Upper lobe of left lung (tissue), 6 donors: ENCODE measurements at regions not wholly inside any gene's neighbourhood (a gene's known extent, or its start where the extent isn't known, plus 50 kb on each side); places are given as distances from the start of the nearest gene placed in this dataset.

Source experiments
- ATAC-seq, 2 donors: fragments of 200-7000 bp; cut with Tn5 transposase; one replicate each; pipeline ENCODE4 v1.9.1; 2022; ENCODE audit warnings: mild to moderate bottlenecking in 2 of 2, moderate library complexity in 2 of 2; ENCODE audit not compliant: low FRiP score in 2 of 2
- DNase-seq, 2 donors: peaks; one replicate each; pipeline ENCODE4 v3.0.0-alpha.2; 2019 to 2020
- H3K27ac ChIP-seq, 4 donors: fragments of 200-600 bp; sonication (generic); one replicate each; pipeline ENCODE4 v1.5.1; 2016 to 2019
- H3K27me3 ChIP-seq, 4 donors: fragments of 200-600 bp; sonication (generic); one replicate each; pipeline ENCODE4 v1.5.1; 2017 to 2019
- H3K36me3 ChIP-seq, 4 donors: fragments of 200-600 bp; sonication (generic); one replicate each; pipeline ENCODE4 v1.5.1; 2016 to 2019
- H3K4me1 ChIP-seq, 4 donors: fragments of 200-600 bp; sonication (generic); one replicate each; pipeline ENCODE4 v1.5.1; 2018 to 2019
- H3K4me3 ChIP-seq, 4 donors: fragments of 200-600 bp; sonication (generic); one replicate each; pipeline ENCODE4 v1.5.1; 2017 to 2019; ENCODE audit warnings: mild to moderate bottlenecking in 2 of 4, moderate library complexity in 1 of 4
- H3K9me3 ChIP-seq, 4 donors: fragments of 200-600 bp; sonication (generic); one replicate each; pipeline ENCODE4 v1.5.1; 2018 to 2019
- EP300 ChIP-seq, 4 donors: sonication (generic); formaldehyde crosslinking; IDR thresholded peaks; one replicate each; pipeline ENCODE4 v1.5.1; 2017; ENCODE audit warnings: antibody characterized with exemption in 4 of 4, control low read depth in 2 of 4
- POLR2A ChIP-seq, 4 donors: fragments of 450-650 bp; IDR thresholded peaks; one replicate each; pipeline ENCODE4 v1.5.1; 2016 to 2017; ENCODE audit warnings: antibody characterized with exemption in 4 of 4, mild to moderate bottlenecking in 2 of 4
- POLR2AphosphoS5 ChIP-seq, 2 donors: sonication (generic); formaldehyde crosslinking; IDR thresholded peaks; one replicate each; pipeline ENCODE4 v1.5.1; 2017; ENCODE audit warnings: antibody characterized with exemption in 2 of 2
- WGBS, 2 donors: methylation state at CpG; one replicate each; pipeline ENCODE4 v1.1.5; 2017 to 2018; 5-methylcytosine and 5-hydroxymethylcytosine counted together
- TF ChIP-seq, protein P1 (sequence below), 6 experiments: fragments of 450-650 bp in 4 of 6; fragments of 200-600 bp in 2 of 6; sonication (generic) in 2 of 6; IDR thresholded peaks; one replicate each; pipeline ENCODE4 v1.5.1; 2016 to 2019; ENCODE audit warnings: antibody characterized with exemption in 6 of 6
- donor health status: DM: no; HTN: no; CAD: no; lungs with moderate emphysema.
- donor health status: DM: no; HTN: yes; CAD: no; lungs with severe emphysema.

DNA sequence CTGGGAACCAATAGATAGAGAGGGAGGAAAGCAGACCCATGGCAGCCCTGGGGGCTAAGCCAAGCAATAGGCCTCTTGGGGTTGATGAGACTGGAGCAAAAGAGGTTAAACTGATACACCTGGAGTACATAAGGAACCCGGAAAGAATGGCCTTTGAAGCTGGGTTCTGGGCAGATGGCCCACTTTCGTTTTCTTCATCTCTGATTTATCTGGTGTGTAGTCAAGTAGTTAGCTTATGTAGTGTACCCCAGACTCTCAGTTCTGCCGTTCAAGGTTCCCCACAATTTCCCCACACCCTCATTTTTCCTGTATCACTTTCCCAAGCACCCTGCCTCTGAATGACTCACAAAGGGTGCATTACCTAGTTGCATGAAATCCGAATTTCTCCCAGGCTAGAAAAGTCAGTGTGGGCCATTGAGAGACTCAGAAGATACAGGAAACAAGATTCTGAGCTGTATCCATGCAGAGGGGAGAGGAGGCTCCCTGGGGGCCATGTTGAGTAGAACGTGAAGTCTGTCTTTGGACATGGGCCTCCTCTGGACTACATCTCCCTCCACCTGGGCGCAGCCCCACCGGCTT lies 235.0 kb downstream of the LOXHD1 start:
- no peak for ATAC-seq
- DNase-seq, result no peak
- no peaks in the 10 kb centered on the region for H3K36me3 ChIP-seq
- no peaks in the 10 kb centered on the region for H3K27me3 ChIP-seq
- no peaks in the 10 kb centered on the region for H3K4me1 ChIP-seq
- H3K4me3 ChIP-seq, result no peak overlapping the region
- no peak for TF ChIP-seq POLR2A (IDR thresholded peaks at IDR 0.05)
- TF ChIP-seq, protein P1, sequence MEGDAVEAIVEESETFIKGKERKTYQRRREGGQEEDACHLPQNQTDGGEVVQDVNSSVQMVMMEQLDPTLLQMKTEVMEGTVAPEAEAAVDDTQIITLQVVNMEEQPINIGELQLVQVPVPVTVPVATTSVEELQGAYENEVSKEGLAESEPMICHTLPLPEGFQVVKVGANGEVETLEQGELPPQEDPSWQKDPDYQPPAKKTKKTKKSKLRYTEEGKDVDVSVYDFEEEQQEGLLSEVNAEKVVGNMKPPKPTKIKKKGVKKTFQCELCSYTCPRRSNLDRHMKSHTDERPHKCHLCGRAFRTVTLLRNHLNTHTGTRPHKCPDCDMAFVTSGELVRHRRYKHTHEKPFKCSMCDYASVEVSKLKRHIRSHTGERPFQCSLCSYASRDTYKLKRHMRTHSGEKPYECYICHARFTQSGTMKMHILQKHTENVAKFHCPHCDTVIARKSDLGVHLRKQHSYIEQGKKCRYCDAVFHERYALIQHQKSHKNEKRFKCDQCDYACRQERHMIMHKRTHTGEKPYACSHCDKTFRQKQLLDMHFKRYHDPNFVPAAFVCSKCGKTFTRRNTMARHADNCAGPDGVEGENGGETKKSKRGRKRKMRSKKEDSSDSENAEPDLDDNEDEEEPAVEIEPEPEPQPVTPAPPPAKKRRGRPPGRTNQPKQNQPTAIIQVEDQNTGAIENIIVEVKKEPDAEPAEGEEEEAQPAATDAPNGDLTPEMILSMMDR (IDR thresholded peaks at IDR 0.05), result no peak
- no peak for TF ChIP-seq EP300 (IDR thresholded peaks at IDR 0.05)
- no peak for TF ChIP-seq POLR2AphosphoS5 (IDR thresholded peaks at IDR 0.05)
- WGBS, 2 donors, result 73 to 76% methylated on average over 7 of the region's 7 CpGs
- no peak overlapping the region for H3K27ac ChIP-seq
- H3K9me3 ChIP-seq, result no peaks in the 10 kb centered on the region

DNA sequence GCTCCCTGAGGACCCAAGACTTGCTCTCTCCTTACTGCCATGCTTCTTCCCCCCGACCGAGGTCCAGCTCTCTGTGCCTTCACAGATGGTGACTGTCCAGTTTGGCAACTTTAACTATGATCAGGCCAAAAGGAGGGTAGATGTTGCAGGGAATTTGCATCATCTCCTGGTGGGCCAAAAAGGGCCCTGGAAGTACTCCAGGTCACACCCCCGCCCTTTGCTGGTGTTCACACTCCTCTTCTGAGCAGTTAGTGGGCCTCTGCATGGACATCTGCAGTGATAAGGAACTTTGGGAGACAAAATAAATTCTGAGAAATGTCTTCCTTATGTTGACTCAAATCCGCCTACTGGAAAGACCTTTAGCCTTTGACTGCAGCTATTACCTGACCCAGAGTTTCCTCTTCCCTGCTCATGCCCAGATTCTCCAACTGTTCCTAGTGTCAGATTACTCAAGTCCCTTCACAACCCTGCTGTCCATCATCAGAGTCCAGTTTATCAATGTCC lies 234.4 kb downstream of the LOXHD1 start:
- TF ChIP-seq, protein P1 (IDR thresholded peaks at IDR 0.05), result no peak
- TF ChIP-seq POLR2AphosphoS5 (IDR thresholded peaks at IDR 0.05) (no peak), EP300 (IDR thresholded peaks at IDR 0.05) (no peak), POLR2A (IDR thresholded peaks at IDR 0.05) (no peak)
- ATAC-seq (no peak), DNase-seq (no peak)
- Histone ChIP-seq H3K27ac (no peak overlapping the region), H3K4me1 (no peaks in the 10 kb centered on the region), H3K36me3 (no peaks in the 10 kb centered on the region), H3K4me3 (no peak overlapping the region), H3K27me3 (no peaks in the 10 kb centered on the region), H3K9me3 (no peaks in the 10 kb centered on the region)
- WGBS, 2 donors, result 88 to 92% methylated on average over 4 of the region's 4 CpGs

DNA sequence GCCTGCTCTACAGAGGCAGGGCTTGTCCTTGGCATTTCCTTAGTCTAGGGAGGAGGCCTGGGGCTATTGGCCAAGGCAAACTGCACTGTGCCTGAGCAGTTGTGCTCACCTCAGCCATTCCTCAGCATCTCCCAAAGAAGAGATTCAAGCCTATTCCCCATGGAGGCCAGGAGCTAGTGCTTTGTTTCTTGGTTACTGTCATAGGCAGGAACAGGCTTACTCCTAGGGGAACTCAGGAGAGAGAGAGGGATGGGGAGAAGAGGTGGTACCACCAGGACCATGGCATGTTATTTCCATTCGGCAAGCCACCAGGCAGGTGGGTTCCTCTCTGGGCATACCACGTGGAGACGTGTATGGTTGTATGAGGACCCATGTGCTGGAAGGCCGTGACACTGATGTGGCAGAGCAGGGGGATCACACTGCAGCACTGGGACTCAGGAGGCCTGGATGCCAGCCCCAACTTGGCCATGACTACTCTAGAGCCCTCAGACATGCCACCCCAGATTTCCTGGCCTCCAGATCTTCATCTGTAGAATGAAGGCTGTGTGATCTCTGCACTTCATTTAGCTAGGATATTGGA lies 233.7 kb downstream of the LOXHD1 start:
- Histone ChIP-seq H3K9me3 (no peaks in the 10 kb centered on the region), H3K27ac (no peak overlapping the region), H3K4me1 (no peaks in the 10 kb centered on the region), H3K27me3 (no peaks in the 10 kb centered on the region), H3K4me3 (no peak overlapping the region), H3K36me3 (no peaks in the 10 kb centered on the region)
- 93 to 100% methylated on average over 2 to 4 of the region's 4 CpGs for WGBS, 2 donors
- TF ChIP-seq POLR2AphosphoS5 (IDR thresholded peaks at IDR 0.05) (no peak), EP300 (IDR thresholded peaks at IDR 0.05) (no peak), POLR2A (IDR thresholded peaks at IDR 0.05) (no peak)
- TF ChIP-seq, protein P1 (IDR thresholded peaks at IDR 0.05), result no peak
- DNase-seq, result no peak
- ATAC-seq, result no peak

DNA sequence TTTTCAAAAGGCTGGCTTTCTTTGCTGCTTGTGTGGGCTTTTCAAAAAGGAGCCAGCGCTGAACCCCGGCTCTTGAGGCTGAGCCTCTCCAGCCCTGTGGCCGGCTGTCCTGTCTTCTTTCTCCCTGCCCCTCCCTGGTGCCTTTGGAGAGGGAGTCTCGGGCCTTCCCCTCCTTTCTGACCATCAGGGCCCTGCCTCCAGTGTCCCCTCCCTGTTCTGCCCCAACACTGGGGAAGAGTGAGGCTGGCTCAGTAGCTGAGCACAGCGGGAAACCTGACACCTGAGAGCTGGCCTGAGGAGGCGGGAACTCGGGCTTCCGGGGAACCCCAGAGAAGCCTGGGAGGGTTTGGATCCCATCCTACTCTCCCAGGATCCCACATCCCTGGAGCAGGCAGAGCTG lies 232.1 kb downstream of the LOXHD1 start:
- Histone ChIP-seq H3K4me1 (no peaks in the 10 kb centered on the region), H3K36me3 (no peaks in the 10 kb centered on the region), H3K9me3 (no peaks in the 10 kb centered on the region), H3K4me3 (no peak overlapping the region), H3K27me3 (no peaks in the 10 kb centered on the region), H3K27ac (no peak overlapping the region)
- ATAC-seq (peak in 1 of 2 donors; percentile 3), DNase-seq (peak; percentile 39 to 41)
- 66 to 72% methylated on average over 8 of the region's 8 CpGs for WGBS, 2 donors
- TF ChIP-seq, protein P1 (IDR thresholded peaks at IDR 0.05), result no peak
- no peak for TF ChIP-seq POLR2A (IDR thresholded peaks at IDR 0.05)
- no peak for TF ChIP-seq POLR2AphosphoS5 (IDR thresholded peaks at IDR 0.05)
- TF ChIP-seq EP300 (IDR thresholded peaks at IDR 0.05), result no peak

DNA sequence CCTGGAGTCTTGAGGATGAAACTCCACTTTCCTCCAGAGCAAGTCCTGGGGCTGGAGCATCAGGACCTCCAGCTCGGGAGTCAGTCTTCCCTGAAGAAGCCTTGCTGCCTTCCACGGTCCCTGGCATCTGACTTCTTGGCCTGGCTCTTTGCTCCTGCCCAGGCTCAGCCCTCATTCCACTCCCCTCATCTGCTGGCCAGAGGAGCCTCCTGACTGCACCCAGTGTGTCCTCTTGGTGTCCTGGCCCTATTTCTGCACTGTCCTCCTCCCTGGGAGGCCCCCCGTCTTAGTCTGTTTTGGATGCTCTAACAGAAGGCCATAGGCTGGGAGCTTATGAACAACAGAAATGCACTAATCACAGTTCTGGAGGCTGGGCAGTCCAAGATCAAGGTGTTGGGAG lies 231.5 kb downstream of the LOXHD1 start:
- ATAC-seq (no peak), DNase-seq (no peak)
- no peaks in the 10 kb centered on the region for H3K4me1 ChIP-seq
- no peaks in the 10 kb centered on the region for H3K27me3 ChIP-seq
- no peak overlapping the region for H3K4me3 ChIP-seq
- H3K36me3 ChIP-seq, result no peaks in the 10 kb centered on the region
- WGBS, 2 donors, result 90 to 95% methylated on average over 3 of the region's 3 CpGs
- TF ChIP-seq, protein P1 (IDR thresholded peaks at IDR 0.05), result no peak
- TF ChIP-seq POLR2A (IDR thresholded peaks at IDR 0.05) (no peak), POLR2AphosphoS5 (IDR thresholded peaks at IDR 0.05) (no peak), EP300 (IDR thresholded peaks at IDR 0.05) (no peak)
- no peaks in the 10 kb centered on the region for H3K9me3 ChIP-seq
- no peak overlapping the region for H3K27ac ChIP-seq
